ENCODE measurements at regions not wholly inside any gene's neighbourhood (a gene's known extent, or its start where the extent isn't known, plus 50 kb on each side); places are given as distances from the start of the nearest gene placed in this dataset.
"Not testable (repeated sequence)": the region's sequence is repeated elsewhere in the genome, so short reads cannot be mapped to it uniquely, and the experiment has no call there.

GRCh38 chr1:224004552-224005315, 109.2 kb upstream of the FBXO28 start:
- intact Hi-C loops (cut with DNase I); H3K27ac ChIP-seq; H3K4me1 ChIP-seq (ENCODE audit: insufficient read depth); H3K36me3 ChIP-seq; H3K27me3 ChIP-seq; H3K4me3 ChIP-seq; H3K9me3 ChIP-seq: not testable (repeated sequence)
- peak in 1 of 5 donors; percentile 22 for DNase-seq
- 80 to 85% (median 80%) methylated on average over 4 of the region's 4 CpGs for WGBS, 3 donors

- H3K36me3 ChIP-seq; H3K4me3 ChIP-seq; H3K27ac ChIP-seq; H3K4me1 ChIP-seq (ENCODE audit: insufficient read depth); H3K27me3 ChIP-seq; intact Hi-C loops (cut with DNase I); H3K9me3 ChIP-seq; DNase-seq: not testable (repeated sequence)
- 0% methylated on average over 1 of the region's 1 CpG for WGBS, 3 donors
Observed at GRCh38 chr1:224003896-224004295, 110.0 kb upstream of the FBXO28 start.

GRCh38 chr1:224001757-224002156, 112.2 kb upstream of the FBXO28 start:
- H3K9me3 ChIP-seq; H3K4me3 ChIP-seq; intact Hi-C loops (cut with DNase I); DNase-seq; H3K27me3 ChIP-seq; H3K4me1 ChIP-seq (ENCODE audit: insufficient read depth); H3K36me3 ChIP-seq; H3K27ac ChIP-seq: not testable (repeated sequence)
- 87 to 94% (median 93%) methylated on average over 2 of the region's 2 CpGs for WGBS, 3 donors

- WGBS, 3 donors, result 54 to 65% (median 57%) methylated on average over 3 to 4 of the region's 4 CpGs
- intact Hi-C loops (cut with DNase I); H3K36me3 ChIP-seq; H3K4me1 ChIP-seq (ENCODE audit: insufficient read depth); H3K4me3 ChIP-seq; H3K9me3 ChIP-seq; H3K27ac ChIP-seq; H3K27me3 ChIP-seq; DNase-seq: not testable (repeated sequence)
Observed at GRCh38 chr1:223999761-224000160, 114.2 kb upstream of the FBXO28 start.

GRCh38 chr1:223998676-223999455, 115.0 kb upstream of the FBXO28 start:
- H3K9me3 ChIP-seq; DNase-seq; H3K36me3 ChIP-seq; H3K4me3 ChIP-seq; H3K27me3 ChIP-seq; H3K4me1 ChIP-seq (ENCODE audit: insufficient read depth); intact Hi-C loops (cut with DNase I); H3K27ac ChIP-seq: not testable (repeated sequence)
- WGBS, 3 donors, result 68 to 83% (median 69%) methylated on average over 3 to 4 of the region's 4 CpGs

GRCh38 chr1:223996376-223996775, 117.5 kb upstream of the FBXO28 start:
- H3K27me3 ChIP-seq; H3K36me3 ChIP-seq; H3K27ac ChIP-seq; H3K9me3 ChIP-seq; intact Hi-C loops (cut with DNase I); DNase-seq; H3K4me1 ChIP-seq (ENCODE audit: insufficient read depth); H3K4me3 ChIP-seq: not testable (repeated sequence)
- 86 to 97% (median 95%) methylated on average over 2 of the region's 2 CpGs for WGBS, 3 donors

GRCh38 chr1:223992456-223993246, 121.3 kb upstream of the FBXO28 start:
- H3K27me3 ChIP-seq; H3K4me1 ChIP-seq (ENCODE audit: insufficient read depth); H3K36me3 ChIP-seq; intact Hi-C loops (cut with DNase I); H3K9me3 ChIP-seq: not testable (repeated sequence)
- DNase-seq, result peak; percentile 100
- Histone ChIP-seq H3K27ac (peak overlapping the region in 1 of 2 donors; percentile 78), H3K4me3 (peak overlapping the region; percentile 69)
- TF ChIP-seq CTCF (IDR thresholded peaks at IDR 0.05) (peak in 1 of 3 donors; percentile 48), POLR2A (IDR thresholded peaks at IDR 0.05) (peak; percentile 94)
- WGBS, 3 donors, result 0 to 2% (median 1%) methylated on average over 19 to 59 of the region's 70 CpGs

- H3K4me1 ChIP-seq (ENCODE audit: insufficient read depth); H3K27me3 ChIP-seq; H3K4me3 ChIP-seq; intact Hi-C loops (cut with DNase I); H3K9me3 ChIP-seq; H3K27ac ChIP-seq; H3K36me3 ChIP-seq: not testable (repeated sequence)
- 93 to 97% (median 95%) methylated on average over 10 of the region's 10 CpGs for WGBS, 3 donors
- DNase-seq, result peak in 4 of 5 donors; percentile 9 to 42 (median 26)
Observed at GRCh38 chr1:223991297-223991857, 122.5 kb upstream of the FBXO28 start.

GRCh38 chr1:223961985-223962384, 116.2 kb upstream of the TP53BP2 start:
- H3K4me3 ChIP-seq; intact Hi-C loops (cut with DNase I); H3K27ac ChIP-seq; H3K36me3 ChIP-seq; H3K9me3 ChIP-seq; H3K4me1 ChIP-seq (ENCODE audit: insufficient read depth); H3K27me3 ChIP-seq; DNase-seq: not testable (repeated sequence)
- WGBS, 3 donors, result 93 to 97% (median 96%) methylated on average over 4 of the region's 4 CpGs

- H3K4me3 ChIP-seq; H3K36me3 ChIP-seq; H3K9me3 ChIP-seq; H3K27me3 ChIP-seq; intact Hi-C loops (cut with DNase I); H3K27ac ChIP-seq; H3K4me1 ChIP-seq (ENCODE audit: insufficient read depth); DNase-seq: not testable (repeated sequence)
- WGBS, 3 donors, result 60 to 85% (median 81%) methylated on average over 2 of the region's 2 CpGs
Observed at GRCh38 chr1:223952801-223953200, 107.1 kb upstream of the TP53BP2 start.

Data from ovary (tissue), 7 donors.